Adrenal gland (tissue), 9 donors: ENCODE measurements at regions not wholly inside any gene's neighbourhood (a gene's known extent, or its start where the extent isn't known, plus 50 kb on each side); places are given as distances from the start of the nearest gene placed in this dataset.

Source experiments
- DNase-seq, 7 donors: peaks; one replicate each; pipeline ENCODE4 v3.0.0-alpha.2; 2019 to 2020
- H3K27ac ChIP-seq, 5 donors: fragments of 200-600 bp; sonication (generic) in 4 of 5; 1 replicate in 3 of 5; 2 replicates in 2 of 5; pipeline versions ENCODE4 v1.5.1 to v1.8.0; 2016 to 2020; ENCODE audit warnings: mild to moderate bottlenecking in 1 of 5
- H3K27me3 ChIP-seq: fragments of 200-600 bp; 2 replicates; pipeline ENCODE4 v1.8.0; 2021
- H3K36me3 ChIP-seq, 2 donors: fragments of 200-600 bp; replicated peaks in 1 of 2; 1 replicate in 1 of 2; 2 replicates in 1 of 2; pipeline versions ENCODE4 v1.5.1 to v1.8.0; 2018 to 2022
- H3K4me1 ChIP-seq, 2 donors: fragments of 200-600 bp; replicated peaks in 1 of 2; 1 replicate in 1 of 2; 2 replicates in 1 of 2; pipeline versions ENCODE4 v1.5.1 to v1.8.0; 2018 to 2021
- H3K4me3 ChIP-seq, 4 donors: fragments of 200-600 bp; sonication (generic) in 3 of 4; one replicate each; pipeline ENCODE4 v1.5.1; 2016 to 2018
- H3K9me3 ChIP-seq, 3 donors: fragments of 200-600 bp; sonication (generic) in 1 of 3; replicated peaks in 1 of 3; 1 replicate in 2 of 3; 2 replicates in 1 of 3; pipeline versions ENCODE4 v1.5.1 to v1.8.0; 2016 to 2021
- POLR2A ChIP-seq, 2 donors: fragments of 450-650 bp; IDR thresholded peaks; one replicate each; pipeline ENCODE4 v1.6.1; 2017; ENCODE audit warnings: antibody characterized with exemption in 2 of 2, mild to moderate bottlenecking in 2 of 2, moderate library complexity in 1 of 2
- WGBS, 4 donors: extraction: QIAGEN DNeasy Blood & Tissue Kit in 2 of 4; methylation state at CpG; one replicate each; pipeline versions ENCODE4 v1.1.5 to v1.1.7; 2013 to 2017; 5-methylcytosine and 5-hydroxymethylcytosine counted together
- intact Hi-C, 2 donors: fragments of 100-400 bp; cut with DNase I; formaldehyde crosslinking; loops; one replicate each; pipeline versions ENCODE4 v1.14.1 to v1.15.0; 2022 to 2023
- TF ChIP-seq, protein P1 (sequence below), 6 experiments: fragments of 450-650 bp in 4 of 6; fragments of 200-600 bp in 2 of 6; sonication (generic) in 1 of 6; IDR thresholded peaks; 1 replicate in 5 of 6; 2 replicates in 1 of 6; pipeline versions ENCODE4 v1.5.1 to v1.8.0; 2016 to 2021; ENCODE audit warnings: antibody characterized with exemption in 6 of 6, mild to moderate bottlenecking in 2 of 6, moderate library complexity in 1 of 6
- donor health status: healthy with polysubstance abuse.
- donor health status: Bipolar disorder and iron deficiency.
- donor health status: DM: yes; HTN: yes; CAD: no.
- donor health status: DM: no; HTN: no; CAD: no.
- donor health status: DM: no; HTN: no; CAD: no.

DNA sequence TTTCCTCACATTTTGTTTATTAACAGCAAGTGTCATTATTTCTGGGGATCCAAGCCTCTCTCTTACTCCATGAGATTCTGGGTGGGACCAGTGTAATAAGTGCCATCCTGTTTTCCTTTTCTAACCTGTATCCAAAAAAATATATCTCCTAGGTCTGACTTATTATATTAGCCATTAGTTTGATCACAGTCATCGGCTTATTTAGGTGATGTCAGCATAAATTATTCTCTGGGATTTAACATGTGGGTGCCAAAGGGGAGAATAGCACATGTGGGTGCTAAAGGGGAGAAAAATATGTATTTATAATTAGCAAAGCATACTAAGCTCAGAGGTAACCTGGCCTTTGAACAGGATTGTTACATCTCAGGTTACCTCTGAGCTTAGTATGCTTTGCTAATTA lies 293.8 kb upstream of the SEMA3D start:
- intact Hi-C loops = no loop called here
- 73 to 95% (median 88%) methylated on average over 1 of the region's 1 CpG for WGBS, 4 donors
- no peaks in the 10 kb centered on the region for H3K9me3 ChIP-seq
- H3K27ac ChIP-seq = no peak overlapping the region
- no peak for TF ChIP-seq POLR2A (IDR thresholded peaks at IDR 0.05)
- TF ChIP-seq, protein P1, sequence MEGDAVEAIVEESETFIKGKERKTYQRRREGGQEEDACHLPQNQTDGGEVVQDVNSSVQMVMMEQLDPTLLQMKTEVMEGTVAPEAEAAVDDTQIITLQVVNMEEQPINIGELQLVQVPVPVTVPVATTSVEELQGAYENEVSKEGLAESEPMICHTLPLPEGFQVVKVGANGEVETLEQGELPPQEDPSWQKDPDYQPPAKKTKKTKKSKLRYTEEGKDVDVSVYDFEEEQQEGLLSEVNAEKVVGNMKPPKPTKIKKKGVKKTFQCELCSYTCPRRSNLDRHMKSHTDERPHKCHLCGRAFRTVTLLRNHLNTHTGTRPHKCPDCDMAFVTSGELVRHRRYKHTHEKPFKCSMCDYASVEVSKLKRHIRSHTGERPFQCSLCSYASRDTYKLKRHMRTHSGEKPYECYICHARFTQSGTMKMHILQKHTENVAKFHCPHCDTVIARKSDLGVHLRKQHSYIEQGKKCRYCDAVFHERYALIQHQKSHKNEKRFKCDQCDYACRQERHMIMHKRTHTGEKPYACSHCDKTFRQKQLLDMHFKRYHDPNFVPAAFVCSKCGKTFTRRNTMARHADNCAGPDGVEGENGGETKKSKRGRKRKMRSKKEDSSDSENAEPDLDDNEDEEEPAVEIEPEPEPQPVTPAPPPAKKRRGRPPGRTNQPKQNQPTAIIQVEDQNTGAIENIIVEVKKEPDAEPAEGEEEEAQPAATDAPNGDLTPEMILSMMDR (IDR thresholded peaks at IDR 0.05) = no peak
- H3K4me1 ChIP-seq = no peaks in the 10 kb centered on the region
- no peak overlapping the region for H3K4me3 ChIP-seq
- no peaks in the 10 kb centered on the region for H3K36me3 ChIP-seq
- no peak for DNase-seq
- H3K27me3 ChIP-seq = no peaks in the 10 kb centered on the region

DNA sequence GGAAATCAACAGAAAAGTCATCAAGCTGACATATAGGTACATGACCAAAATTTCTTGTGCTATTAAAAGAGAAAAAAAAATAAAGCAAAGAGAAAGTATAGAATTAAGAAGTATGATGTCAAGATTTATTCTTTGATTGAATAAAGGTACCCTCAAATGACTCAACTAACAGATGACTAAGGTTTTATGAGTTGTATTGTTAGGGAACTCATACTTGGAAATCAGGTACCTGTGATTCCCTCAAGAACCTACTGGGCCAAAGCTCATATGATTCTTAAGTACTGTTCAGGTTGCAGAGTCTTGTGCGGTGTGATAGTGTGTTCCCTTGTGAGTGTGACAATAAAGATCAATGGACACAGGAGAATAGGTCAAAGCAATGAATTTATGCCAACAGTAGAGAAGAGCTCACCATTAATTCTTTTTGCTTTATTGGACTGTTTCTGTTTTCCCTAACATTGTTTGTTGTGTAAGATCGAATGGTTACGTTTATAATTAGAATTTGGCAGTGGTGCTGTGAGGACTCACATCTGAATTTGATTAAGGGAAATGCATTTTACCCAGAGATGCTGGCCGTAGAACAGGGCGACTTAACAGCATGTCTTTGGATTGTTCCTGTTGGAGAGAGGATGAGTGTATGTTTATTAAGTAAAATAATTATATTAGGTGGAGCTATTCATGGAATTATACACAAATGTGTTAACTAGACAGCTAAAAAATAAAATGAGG lies 293.2 kb upstream of the SEMA3D start:
- no peak overlapping the region for H3K4me3 ChIP-seq
- no peaks in the 10 kb centered on the region for H3K9me3 ChIP-seq
- H3K4me1 ChIP-seq = no peaks in the 10 kb centered on the region
- no peak overlapping the region for H3K27ac ChIP-seq
- WGBS, 4 donors = 60 to 66% (median 65%) methylated on average over 5 of the region's 5 CpGs
- no peaks in the 10 kb centered on the region for H3K27me3 ChIP-seq
- intact Hi-C loops = no loop called here
- TF ChIP-seq POLR2A (IDR thresholded peaks at IDR 0.05) = no peak
- TF ChIP-seq, protein P1 (IDR thresholded peaks at IDR 0.05) = no peak
- H3K36me3 ChIP-seq = no peaks in the 10 kb centered on the region
- DNase-seq = no peak

DNA sequence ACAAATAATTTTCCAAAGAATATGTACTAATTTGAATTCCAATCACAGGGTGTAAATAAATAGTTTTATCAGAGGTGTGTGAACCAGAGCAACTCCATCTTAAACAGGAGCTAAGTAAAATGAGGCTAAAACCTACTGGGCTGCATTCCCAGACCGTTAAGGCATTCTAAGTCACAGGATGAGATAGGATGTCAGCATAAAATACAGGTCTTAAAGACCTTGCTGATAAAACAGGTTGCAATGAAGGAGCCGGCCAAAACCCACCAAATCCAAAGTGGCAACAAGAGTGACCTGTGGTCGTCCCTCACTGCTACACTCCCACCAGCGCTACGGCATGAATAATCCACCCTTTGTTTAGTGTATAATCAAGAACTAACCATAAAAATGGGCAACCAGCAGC lies 291.7 kb upstream of the SEMA3D start:
- no peaks in the 10 kb centered on the region for H3K4me1 ChIP-seq
- H3K9me3 ChIP-seq = no peaks in the 10 kb centered on the region
- 65 to 76% (median 71%) methylated on average over 5 of the region's 5 CpGs for WGBS, 4 donors
- no peaks in the 10 kb centered on the region for H3K36me3 ChIP-seq
- intact Hi-C loops = no loop called here
- no peaks in the 10 kb centered on the region for H3K27me3 ChIP-seq
- no peak for TF ChIP-seq POLR2A (IDR thresholded peaks at IDR 0.05)
- TF ChIP-seq, protein P1 (IDR thresholded peaks at IDR 0.05) = no peak
- no peak overlapping the region for H3K27ac ChIP-seq
- H3K4me3 ChIP-seq = no peak overlapping the region
- no peak for DNase-seq

DNA sequence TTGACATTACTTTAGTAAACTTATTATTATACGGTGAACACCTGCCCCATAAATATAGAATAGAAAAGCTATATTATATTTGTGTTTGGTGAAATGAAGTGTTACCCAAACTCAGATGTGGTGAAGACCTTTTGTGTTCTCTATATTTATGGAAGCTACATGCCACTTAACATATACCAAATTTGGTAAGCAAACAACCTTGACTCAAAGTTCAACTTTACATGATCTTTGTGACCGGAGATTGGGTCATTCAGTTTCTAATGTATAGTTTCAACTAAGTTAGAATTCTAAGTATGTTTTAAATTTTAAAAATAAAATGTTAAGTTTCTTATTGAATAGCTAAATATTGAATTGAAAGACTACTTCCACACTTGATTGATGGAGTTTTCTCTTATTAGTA lies 288.6 kb upstream of the SEMA3D start:
- no peaks in the 10 kb centered on the region for H3K36me3 ChIP-seq
- no peak overlapping the region for H3K27ac ChIP-seq
- DNase-seq = no peak
- WGBS, 4 donors = 88 to 92% (median 92%) methylated on average over 2 of the region's 2 CpGs
- H3K4me1 ChIP-seq = no peaks in the 10 kb centered on the region
- no peak for TF ChIP-seq POLR2A (IDR thresholded peaks at IDR 0.05)
- TF ChIP-seq, protein P1 (IDR thresholded peaks at IDR 0.05) = no peak
- H3K4me3 ChIP-seq = no peak overlapping the region
- H3K9me3 ChIP-seq = no peaks in the 10 kb centered on the region
- no peaks in the 10 kb centered on the region for H3K27me3 ChIP-seq
- intact Hi-C loops = no loop called here
